Lower lobe of right lung (tissue), 2 donors: ENCODE measurements at regions not wholly inside any gene's neighbourhood (a gene's known extent, or its start where the extent isn't known, plus 50 kb on each side); places are given as distances from the start of the nearest gene placed in this dataset.

Experiments
- ATAC-seq, 2 donors: fragments of 200-7000 bp; cut with Tn5 transposase; one replicate each; pipeline ENCODE4 v1.9.1; 2020 to 2022; ENCODE audit warnings: mild to moderate bottlenecking in 2 of 2, moderate library complexity in 2 of 2
- DNase-seq: peaks from one replicate; pipeline ENCODE4 v3.0.0-alpha.2; 2020
- H3K27ac ChIP-seq: fragments of 200-600 bp; one replicate; pipeline ENCODE4 v1.8.0; 2022
- H3K27me3 ChIP-seq: fragments of 200-600 bp; one replicate; pipeline ENCODE4 v1.8.0; 2022; ENCODE audit warnings: low read depth
- H3K36me3 ChIP-seq: fragments of 200-600 bp; one replicate; pipeline ENCODE4 v1.8.0; 2022; ENCODE audit warnings: mild to moderate bottlenecking
- H3K4me1 ChIP-seq: fragments of 200-600 bp; one replicate; pipeline ENCODE4 v1.8.0; 2022
- H3K4me3 ChIP-seq: fragments of 200-600 bp; one replicate; pipeline ENCODE4 v1.8.0; 2022; ENCODE audit warnings: mild to moderate bottlenecking
- H3K9me3 ChIP-seq: fragments of 200-600 bp; one replicate; pipeline ENCODE4 v1.8.0; 2022
- intact Hi-C: fragments of 100-400 bp; cut with DNase I; formaldehyde crosslinking; loops from one replicate; pipeline ENCODE4 v1.11.0; 2022
- TF ChIP-seq, protein P1 (sequence below): fragments of 200-600 bp; IDR thresholded peaks from one replicate; pipeline ENCODE4 v1.8.0; 2022; ENCODE audit warnings: antibody characterized with exemption, mild to moderate bottlenecking
- donor health status: DM: no; HTN: yes; CAD: no; lungs with severe emphysema.

DNA sequence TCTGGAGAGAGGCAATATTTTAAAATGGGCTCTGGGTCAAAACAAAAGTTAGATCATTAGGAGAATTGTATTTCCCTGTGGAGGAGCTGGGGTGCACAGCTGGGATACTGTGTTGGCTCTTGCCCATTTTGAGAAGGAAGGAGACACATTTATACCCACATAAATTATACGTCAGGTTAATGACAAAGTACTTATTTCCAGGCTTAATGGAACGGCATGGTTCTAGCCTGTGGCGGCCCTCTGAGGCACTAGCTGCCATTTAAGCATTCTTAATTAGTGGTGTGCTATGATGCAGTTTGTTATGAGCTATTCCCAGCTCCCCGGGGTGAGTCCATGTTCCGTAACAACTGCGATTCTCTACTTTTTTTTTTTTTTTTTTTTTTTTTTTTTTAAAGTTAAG, 193.5 kb downstream of the SEC23IP start:
- ATAC-seq (no peak), DNase-seq (no peak)
- no peaks in the 10 kb centered on the region for H3K4me1 ChIP-seq
- H3K4me3 ChIP-seq = no peak overlapping the region
- TF ChIP-seq, protein P1, sequence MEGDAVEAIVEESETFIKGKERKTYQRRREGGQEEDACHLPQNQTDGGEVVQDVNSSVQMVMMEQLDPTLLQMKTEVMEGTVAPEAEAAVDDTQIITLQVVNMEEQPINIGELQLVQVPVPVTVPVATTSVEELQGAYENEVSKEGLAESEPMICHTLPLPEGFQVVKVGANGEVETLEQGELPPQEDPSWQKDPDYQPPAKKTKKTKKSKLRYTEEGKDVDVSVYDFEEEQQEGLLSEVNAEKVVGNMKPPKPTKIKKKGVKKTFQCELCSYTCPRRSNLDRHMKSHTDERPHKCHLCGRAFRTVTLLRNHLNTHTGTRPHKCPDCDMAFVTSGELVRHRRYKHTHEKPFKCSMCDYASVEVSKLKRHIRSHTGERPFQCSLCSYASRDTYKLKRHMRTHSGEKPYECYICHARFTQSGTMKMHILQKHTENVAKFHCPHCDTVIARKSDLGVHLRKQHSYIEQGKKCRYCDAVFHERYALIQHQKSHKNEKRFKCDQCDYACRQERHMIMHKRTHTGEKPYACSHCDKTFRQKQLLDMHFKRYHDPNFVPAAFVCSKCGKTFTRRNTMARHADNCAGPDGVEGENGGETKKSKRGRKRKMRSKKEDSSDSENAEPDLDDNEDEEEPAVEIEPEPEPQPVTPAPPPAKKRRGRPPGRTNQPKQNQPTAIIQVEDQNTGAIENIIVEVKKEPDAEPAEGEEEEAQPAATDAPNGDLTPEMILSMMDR = no peak
- no peaks in the 10 kb centered on the region for H3K36me3 ChIP-seq
- no peaks in the 10 kb centered on the region for H3K27me3 ChIP-seq
- intact Hi-C loops = no loop called here
- no peaks in the 10 kb centered on the region for H3K9me3 ChIP-seq
- H3K27ac ChIP-seq = no peak overlapping the region

DNA sequence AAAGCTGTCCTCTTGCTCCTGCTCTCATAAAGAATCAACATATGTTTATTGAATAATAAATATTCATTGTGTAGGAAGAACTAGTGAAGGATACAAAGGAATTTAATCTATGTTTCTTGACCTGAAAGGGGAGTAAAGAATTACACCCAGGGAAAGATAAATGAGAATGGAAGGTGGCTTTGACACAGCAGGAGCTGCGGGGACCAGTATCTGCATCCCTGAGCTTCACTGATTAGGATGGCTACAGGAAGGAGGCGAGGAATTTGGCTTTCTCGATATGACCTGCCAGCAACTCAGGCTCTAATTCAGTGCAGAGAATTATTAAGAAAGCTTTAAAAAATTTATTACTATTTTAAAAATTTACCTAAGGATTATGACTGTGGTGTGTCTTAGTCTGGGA, 194.6 kb downstream of the SEC23IP start:
- intact Hi-C loops = no loop called here
- TF ChIP-seq, protein P1 = no peak
- Histone ChIP-seq H3K4me3 (no peak overlapping the region), H3K9me3 (no peaks in the 10 kb centered on the region), H3K27ac (no peak overlapping the region), H3K27me3 (no peaks in the 10 kb centered on the region), H3K4me1 (no peaks in the 10 kb centered on the region), H3K36me3 (no peaks in the 10 kb centered on the region)
- DNase-seq (no peak), ATAC-seq (no peak)

DNA sequence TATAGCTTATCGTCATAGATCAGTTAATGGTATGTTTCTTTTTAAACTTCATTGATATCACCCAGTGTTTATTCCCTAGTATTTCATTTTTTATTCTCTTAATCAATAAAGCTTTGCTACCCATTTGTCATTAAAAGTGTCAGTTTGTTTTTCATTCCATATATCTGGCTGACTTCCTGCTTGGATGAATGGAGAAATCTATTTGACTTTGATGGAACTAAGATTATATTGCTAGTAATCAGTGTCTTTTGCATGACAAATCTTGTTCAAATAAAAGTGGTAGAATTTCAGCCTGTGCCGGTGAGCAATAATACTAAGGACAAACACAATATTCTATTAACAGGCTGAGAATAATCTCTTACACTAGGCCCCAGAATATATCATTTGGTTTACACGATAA, 203.3 kb downstream of the SEC23IP start:
- intact Hi-C loops = no loop called here
- no peak for DNase-seq

DNA sequence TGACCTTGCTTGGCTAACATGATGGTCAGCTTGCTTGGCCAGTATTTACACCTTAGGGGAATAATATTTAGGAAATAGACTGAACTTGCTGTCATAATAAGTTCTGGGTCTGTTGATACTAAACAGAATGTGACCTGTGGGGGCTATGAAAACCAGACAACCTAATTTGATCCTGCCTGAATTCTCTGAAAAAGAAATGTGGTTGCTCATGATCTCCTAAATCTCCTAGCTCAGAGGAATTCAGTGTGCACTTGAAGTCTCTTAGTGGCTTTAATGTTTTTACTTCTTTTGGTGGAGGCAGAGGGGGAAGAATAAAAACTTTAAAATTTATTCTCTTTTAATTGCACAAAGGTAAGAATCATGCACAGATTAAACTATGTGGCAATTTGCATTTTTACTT, 205.2 kb downstream of the SEC23IP start:
- intact Hi-C loops = no loop called here
- Histone ChIP-seq H3K27me3 (no peaks in the 10 kb centered on the region), H3K4me3 (no peak overlapping the region), H3K36me3 (no peaks in the 10 kb centered on the region), H3K4me1 (no peaks in the 10 kb centered on the region), H3K9me3 (no peaks in the 10 kb centered on the region), H3K27ac (no peak overlapping the region)
- no peak for ATAC-seq
- no peak for DNase-seq
- TF ChIP-seq, protein P1 = no peak

More for the DNA sequence above, 203.3 kb downstream of the SEC23IP start:
- Histone ChIP-seq H3K9me3 (no peaks in the 10 kb centered on the region), H3K4me3 (no peak overlapping the region), H3K36me3 (no peaks in the 10 kb centered on the region), H3K27me3 (no peaks in the 10 kb centered on the region), H3K27ac (no peak overlapping the region), H3K4me1 (no peaks in the 10 kb centered on the region)
- TF ChIP-seq, protein P1 = no peak
- no peak for ATAC-seq

DNA sequence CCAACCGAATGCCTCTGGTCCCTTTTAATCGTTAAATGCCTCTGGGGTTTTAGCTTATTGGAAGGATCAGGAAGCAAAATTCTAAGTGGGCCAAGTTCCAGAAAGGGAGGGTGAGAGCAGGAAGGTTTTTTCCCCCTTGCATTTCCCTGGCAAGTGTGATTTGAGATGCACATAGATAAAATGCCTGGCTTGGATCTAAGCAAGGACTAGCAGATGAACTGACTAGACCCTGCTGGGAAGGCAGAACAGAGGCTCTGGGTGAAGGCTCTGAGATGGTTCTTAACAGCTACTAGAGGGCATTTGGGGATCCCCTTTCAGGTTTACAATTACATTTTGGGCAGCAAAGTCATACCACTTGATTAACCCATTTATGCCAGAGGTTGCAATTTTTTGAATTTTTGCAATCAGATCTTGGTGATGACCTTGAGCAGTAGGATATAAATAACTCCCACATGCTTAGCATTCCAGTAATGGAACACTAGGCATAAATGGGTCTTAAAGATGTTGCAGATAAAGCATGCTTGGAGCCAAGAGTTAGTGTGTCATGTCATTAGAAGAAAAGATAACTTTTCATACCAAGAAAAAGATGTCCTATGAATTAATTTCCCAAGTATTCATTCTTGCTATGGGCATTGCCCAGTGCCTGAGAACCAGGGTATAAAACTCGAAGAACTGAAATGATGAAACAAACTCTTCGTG, 205.9 kb downstream of the SEC23IP start:
- H3K4me3 ChIP-seq = no peak overlapping the region
- H3K27ac ChIP-seq = no peak overlapping the region
- H3K27me3 ChIP-seq = no peaks in the 10 kb centered on the region
- DNase-seq = no peak
- no peaks in the 10 kb centered on the region for H3K4me1 ChIP-seq
- ATAC-seq = no peak
- H3K9me3 ChIP-seq = no peaks in the 10 kb centered on the region
- TF ChIP-seq, protein P1 = no peak
- no peaks in the 10 kb centered on the region for H3K36me3 ChIP-seq
- intact Hi-C loops = no loop called here
